Gastrocnemius medialis (tissue), 4 donors: ENCODE measurements at regions not wholly inside any gene's neighbourhood (a gene's known extent, or its start where the extent isn't known, plus 50 kb on each side); places are given as distances from the start of the nearest gene placed in this dataset.

Experiments
- POLR2A ChIP-seq, 2 donors: fragments of 450-650 bp; IDR thresholded peaks; one replicate each; pipeline ENCODE4 v1.6.1; 2017; ENCODE audit warnings: antibody characterized with exemption in 2 of 2, mild to moderate bottlenecking in 2 of 2, moderate library complexity in 2 of 2
- TF ChIP-seq, protein P1 (sequence below), 5 experiments: fragments of 450-650 bp in 3 of 5; fragments of 200-600 bp in 2 of 5; sonication (generic) in 2 of 5; IDR thresholded peaks in 4 of 5; conservative IDR thresholded peaks in 1 of 5; 1 replicate in 4 of 5; 2 replicates in 1 of 5; pipeline ENCODE4 v1.5.1; 2016 to 2019; ENCODE audit warnings: antibody characterized with exemption in 5 of 5, mild to moderate bottlenecking in 3 of 5, moderate library complexity in 3 of 5

DNA sequence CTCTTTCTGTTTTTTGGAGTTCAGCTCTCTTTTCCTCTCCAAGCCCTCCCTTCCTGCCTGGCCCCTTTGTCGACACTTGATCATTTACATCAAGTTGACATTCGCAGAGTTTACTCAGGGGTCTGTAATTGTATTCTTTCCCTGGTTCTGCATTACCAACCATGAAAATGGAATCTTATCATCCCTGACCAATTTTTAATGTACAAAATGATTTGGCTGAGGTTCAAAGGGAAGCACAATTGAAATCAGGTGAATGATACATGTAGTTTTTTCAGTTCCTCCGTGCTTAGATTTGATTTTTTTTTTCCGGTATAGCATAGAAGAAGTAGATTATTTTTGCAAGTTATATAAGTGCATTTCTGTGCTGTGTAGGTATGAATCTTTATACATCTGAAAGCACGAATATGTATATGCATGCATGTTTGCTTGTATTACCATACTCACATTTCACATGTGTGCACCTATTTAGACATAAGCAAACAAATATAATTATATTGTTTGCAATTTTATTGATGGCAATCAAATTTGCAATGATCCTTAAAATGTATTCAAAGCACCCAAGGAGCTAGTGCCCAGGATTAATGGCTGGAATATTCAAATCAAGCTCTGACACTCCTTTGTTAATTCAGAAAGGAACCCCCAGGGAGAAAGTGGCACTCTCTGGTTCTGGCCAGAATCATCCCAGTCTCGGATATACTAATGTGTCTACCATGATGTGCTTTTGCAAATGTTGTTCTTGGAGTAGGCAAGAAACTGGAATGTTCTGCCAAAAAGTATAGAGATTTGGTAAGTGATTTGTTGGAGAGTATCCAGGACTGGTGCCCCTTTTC is 189.3 kb downstream of the VRK1 start:
- TF ChIP-seq, protein P1, sequence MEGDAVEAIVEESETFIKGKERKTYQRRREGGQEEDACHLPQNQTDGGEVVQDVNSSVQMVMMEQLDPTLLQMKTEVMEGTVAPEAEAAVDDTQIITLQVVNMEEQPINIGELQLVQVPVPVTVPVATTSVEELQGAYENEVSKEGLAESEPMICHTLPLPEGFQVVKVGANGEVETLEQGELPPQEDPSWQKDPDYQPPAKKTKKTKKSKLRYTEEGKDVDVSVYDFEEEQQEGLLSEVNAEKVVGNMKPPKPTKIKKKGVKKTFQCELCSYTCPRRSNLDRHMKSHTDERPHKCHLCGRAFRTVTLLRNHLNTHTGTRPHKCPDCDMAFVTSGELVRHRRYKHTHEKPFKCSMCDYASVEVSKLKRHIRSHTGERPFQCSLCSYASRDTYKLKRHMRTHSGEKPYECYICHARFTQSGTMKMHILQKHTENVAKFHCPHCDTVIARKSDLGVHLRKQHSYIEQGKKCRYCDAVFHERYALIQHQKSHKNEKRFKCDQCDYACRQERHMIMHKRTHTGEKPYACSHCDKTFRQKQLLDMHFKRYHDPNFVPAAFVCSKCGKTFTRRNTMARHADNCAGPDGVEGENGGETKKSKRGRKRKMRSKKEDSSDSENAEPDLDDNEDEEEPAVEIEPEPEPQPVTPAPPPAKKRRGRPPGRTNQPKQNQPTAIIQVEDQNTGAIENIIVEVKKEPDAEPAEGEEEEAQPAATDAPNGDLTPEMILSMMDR (IDR thresholded peaks at IDR 0.05 in 4 of 5, conservative IDR thresholded peaks at IDR 0.05 in 1 of 5) = no peak
- TF ChIP-seq POLR2A (IDR thresholded peaks at IDR 0.05) = no peak
